Glomerular visceral epithelial cell (primary cell): ENCODE measurements at regions not wholly inside any gene's neighbourhood (a gene's known extent, or its start where the extent isn't known, plus 50 kb on each side); places are given as distances from the start of the nearest gene placed in this dataset.

Source experiments
- DNase-seq: peaks from one replicate; pipeline ENCODE4 v3.0.0-alpha.2; 2016; ENCODE audit errors: extremely low spot score

DNA sequence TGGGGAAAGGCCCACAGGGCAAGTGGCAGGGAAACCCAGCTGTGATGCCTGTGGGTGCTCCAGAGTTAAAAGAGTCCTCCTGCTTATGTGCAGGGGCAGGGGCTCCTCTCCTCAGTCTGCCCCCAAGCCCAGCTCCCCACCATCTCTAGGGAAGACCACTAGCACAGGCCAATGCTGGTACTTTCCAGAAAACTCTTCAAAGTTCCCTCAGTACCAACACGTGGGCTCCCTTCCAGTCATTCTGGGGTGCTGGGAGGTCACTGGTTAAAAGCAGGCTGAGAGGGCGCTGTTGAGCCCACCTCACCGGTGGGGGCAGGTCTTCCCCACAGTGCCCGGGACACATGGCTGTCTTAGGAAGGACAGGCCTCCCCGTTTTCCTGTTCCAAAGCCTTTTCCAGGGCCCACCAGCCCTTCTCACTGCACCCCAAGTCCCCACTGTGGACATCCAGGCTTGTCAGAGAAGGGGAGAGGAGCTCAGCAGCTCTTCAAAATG, 154.6 kb downstream of the TRIM29 start:
- no peak for DNase-seq

GRCh38 chr11:119982517-119983239, 155.2 kb downstream of the TRIM29 start:
- no peak for DNase-seq

DNA sequence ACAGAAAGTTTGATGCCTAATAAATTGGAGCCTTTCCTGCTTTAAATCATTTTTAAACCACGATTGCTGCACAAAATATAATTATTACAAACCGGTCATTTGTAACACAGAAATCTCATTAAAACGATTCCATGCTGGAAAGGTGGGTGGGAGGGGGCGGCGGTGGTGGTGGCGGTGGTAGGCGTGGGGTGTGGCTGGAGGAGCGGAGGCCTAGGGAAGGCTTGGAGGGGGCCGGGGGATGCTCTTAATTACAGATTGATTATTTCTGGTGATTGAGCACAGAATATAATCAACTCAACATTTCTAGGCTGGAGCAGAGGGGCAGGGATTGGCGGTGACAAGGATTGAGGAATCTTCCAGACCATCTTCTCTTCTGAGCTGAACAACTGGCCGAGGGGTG, 157.5 kb downstream of the TRIM29 start:
- no peak for DNase-seq

DNA sequence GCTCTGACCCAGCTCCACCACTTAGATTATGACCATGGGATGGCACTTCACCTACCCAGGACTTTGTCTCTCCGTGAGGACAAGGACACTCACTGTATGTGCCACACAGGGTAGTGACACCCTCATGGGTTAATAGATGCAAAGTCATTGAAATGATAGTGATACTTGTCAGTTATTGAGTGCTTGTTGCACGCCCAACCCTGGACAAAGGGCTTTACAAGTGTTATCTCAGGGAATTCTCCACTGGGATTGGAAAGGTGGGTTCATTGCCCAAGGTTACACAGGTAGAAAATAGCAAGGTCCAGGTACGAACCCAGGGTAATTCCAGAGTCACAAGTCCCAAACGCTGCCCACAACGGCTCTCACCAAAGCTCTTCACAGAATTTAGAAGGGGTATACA, 158.2 kb downstream of the TRIM29 start:
- no peak for DNase-seq

DNA sequence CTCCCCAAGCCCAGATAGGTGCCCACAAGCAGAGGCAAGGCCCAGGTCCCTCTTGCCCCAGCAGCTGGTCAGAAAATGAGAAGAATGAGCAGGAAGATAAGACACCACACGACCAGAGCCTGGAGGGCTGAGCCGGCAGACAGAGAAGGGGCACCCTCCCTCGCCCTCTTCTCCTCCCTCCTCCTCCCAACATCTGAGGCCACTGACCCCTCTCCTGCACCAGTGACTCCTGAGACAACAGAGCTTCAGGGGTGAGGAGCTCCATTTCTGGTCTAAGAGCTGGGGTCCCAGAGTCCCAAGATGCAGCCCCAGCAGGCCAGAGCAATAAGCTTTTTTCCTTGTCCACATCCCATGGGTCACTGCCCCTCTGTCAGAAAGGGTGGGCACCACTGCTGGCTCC, 159.2 kb downstream of the TRIM29 start:
- DNase-seq: no peak

DNA sequence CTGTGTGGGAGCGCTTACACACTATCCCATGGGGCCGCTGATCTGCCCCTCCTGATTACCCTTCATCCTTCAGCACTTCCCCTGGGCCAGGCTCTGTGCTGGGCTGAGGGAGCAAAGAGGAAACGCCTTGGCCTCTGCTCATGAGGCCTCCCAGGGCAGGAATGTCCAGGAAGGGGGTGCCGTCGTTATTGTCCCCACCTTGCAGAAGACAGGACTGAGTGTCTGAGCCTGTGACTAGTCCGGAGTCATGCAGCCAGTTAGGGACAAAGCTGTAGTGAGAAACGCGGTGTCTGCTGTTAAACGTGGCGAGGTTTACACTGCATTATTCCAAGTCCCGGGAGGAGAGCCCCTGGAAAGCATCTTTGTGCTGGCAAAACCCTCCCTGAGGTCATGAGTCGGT, 160.0 kb downstream of the TRIM29 start:
- no peak for DNase-seq

DNA sequence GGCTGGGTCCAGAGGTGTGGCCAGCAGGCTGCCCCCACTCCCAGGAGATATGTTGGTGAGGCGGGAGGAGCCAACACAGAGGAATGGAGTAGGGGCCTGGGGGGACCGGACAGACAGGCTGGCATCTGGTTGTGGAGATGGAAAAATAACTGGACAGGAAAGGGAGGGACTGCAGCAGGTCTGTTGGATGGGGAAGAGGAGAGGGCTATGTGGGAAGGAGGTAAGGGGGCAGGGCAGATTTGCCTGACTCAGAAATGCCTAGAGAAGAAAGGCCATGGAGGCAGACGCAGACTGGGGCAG, 160.4 kb downstream of the TRIM29 start:
- DNase-seq: no peak

DNA sequence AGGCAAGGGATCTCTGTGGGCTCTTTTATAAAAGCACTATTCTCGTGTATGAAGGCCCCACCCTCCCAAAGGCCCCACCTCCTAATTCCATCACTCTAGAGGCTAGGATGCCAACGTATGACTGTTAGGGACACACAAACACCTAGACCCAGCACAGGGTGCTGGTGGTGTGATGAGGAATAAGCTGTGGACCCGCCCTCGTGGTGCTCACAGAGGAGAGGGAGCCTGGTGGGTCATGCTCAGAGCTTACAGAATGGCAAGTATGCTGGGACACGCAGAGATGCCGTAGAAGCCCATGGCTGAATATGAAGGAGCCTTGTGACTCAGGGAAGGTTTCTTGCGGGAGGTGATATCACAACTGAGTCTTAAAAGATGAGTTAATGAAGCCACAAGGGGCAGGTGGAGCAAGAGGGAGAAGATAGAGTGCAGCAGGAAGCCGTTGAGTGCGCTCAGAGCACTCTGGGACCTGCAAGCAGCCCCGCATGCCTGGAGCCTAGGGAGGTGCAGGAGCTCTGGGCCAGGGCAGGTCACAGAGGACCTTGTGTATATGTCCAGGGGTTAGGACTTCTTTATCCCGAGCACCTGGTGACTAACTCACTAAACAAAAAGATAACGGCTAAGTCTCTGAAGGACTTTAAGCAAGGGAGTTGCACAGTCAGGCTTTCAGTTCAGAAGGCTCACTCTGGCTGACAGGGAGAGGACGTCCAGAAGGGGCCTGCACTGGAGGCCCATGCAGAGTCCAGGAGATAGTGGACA, 160.9 kb downstream of the TRIM29 start:
- DNase-seq: no peak

- DNase-seq: no peak
Measured at GRCh38 chr11:119975561-119976152, 162.3 kb downstream of the TRIM29 start.

DNA sequence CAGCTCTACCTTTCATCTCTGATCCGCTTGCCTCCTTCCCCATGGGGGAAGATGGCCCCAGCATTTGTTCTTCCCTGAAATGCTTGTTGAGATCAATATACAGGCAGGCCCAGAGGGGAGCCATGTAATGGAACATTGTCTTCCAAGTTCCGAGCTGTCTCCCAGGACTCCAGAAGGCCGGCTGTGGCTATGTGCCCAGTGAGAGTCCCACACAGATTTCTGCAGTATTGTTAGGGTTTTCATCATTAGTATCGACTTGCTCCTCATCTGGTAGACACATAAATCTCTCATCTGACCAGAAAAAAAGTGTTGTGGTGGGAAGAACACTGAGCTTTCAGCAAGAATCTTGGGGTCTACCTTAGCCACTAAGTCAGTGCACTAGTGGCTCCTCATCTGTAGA, 163.4 kb downstream of the TRIM29 start:
- no peak for DNase-seq

DNA sequence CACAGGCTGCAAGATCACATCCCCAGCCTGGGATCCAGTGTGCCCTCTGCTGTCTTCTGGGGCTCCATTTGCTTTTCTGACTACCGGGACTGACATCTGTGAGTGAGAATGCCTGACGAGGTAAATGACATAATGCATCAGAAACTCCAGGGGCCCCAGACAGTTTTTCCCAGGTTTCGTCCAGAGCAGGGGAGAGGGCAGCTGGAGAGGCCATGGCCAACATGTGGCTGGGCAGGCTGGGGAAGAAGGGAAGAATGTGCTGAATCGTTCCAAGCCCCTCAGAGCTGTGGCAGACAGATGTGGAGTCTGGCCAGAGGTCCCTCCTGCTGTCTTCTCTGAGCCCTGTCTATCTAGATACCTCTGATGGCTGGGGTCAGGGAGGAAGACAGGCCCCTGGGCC, 163.9 kb downstream of the TRIM29 start:
- DNase-seq: no peak

DNA sequence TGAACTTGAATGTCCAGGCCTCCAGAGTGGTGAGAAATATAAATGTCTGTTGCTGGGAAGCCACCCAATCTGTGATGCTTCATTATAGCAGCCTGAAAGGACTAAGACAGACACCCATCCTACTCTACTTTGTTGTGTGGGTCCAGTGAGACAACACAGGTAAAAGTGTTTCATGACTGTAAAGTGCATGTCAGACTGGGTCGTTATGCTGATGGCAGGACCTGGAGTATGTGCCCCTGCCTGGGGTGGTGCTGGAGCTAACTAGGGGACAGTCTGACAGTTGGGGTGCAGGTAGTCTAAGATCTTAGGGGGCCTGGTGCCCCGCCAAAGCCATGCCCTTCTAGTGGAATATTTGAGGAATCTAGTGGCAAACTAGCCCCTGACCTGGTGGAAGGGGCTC, 165.6 kb downstream of the TRIM29 start:
- no peak for DNase-seq

- no peak for DNase-seq
Measured at GRCh38 chr11:119970555-119971304, 167.2 kb downstream of the TRIM29 start.

- DNase-seq: no peak
Measured at GRCh38 chr11:119964136-119965025, 173.5 kb downstream of the TRIM29 start.

DNA sequence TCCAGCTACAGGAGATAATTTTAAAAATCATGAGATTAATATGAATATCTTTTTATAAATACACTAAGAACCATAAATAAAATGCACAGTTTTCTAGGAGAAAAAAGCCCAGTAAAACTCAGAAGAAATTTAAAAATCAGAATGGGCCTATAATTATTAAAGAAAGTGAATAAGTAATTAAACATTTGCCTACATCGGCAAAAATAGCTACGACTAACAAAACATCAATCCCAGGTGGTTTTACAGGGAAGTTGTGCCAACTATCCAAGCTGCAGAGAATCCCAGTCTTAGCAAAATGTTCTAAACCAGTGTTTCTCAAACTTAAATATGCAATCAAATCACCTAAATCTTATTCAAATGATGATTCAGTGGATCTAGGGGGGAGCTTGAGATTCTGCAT, 180.0 kb downstream of the TRIM29 start:
- DNase-seq: no peak

GRCh38 chr11:119952441-119952840, 185.5 kb downstream of the TRIM29 start:
- DNase-seq: no peak

GRCh38 chr11:119943298-119943655, 194.6 kb downstream of the TRIM29 start:
- DNase-seq: no peak

DNA sequence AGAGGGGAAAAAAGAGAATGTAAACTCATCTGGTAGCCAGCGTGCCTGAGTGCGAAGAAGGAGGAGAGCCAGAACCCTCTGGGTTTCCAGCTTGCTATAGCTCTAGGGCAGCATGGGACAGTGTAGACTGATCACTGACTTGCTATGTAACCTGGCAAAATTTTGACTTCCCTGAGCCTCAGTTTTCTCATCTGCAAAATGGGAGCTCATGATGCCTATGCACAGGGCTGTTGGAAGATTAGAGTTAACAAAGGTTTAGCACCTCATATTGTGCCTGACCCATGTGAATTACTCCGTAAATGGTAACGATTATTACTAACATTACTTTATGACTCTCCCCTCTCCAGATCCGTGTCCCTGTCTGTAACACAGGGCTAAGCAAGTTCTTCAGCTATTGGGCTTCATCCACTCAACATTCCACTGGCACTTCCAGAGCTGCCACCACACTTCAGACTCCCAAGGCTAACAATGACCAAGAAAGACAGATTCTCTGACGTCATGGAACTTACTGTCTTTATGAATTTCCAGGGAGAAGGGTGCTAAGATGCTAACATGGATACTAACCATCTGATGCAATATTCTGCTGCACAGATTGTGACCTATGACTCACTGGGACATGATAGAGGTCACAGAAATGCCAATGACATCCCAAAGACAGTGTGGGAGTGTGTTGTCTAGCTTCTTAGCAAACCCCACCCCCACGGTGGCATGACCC, 195.2 kb downstream of the TRIM29 start:
- no peak for DNase-seq

- no peak for DNase-seq
Measured at GRCh38 chr11:119941636-119942411, 196.1 kb downstream of the TRIM29 start.

GRCh38 chr11:119941171-119941570, 196.7 kb downstream of the TRIM29 start:
- DNase-seq: no peak
